Esophagus (tissue), 2 donors: ENCODE measurements at regions not wholly inside any gene's neighbourhood (a gene's known extent, or its start where the extent isn't known, plus 50 kb on each side); places are given as distances from the start of the nearest gene placed in this dataset.

Experiments used
- H3K27ac ChIP-seq, 2 donors: one replicate each; pipeline ENCODE4 v1.5.1; 2013; ENCODE audit warnings: low read depth in 2 of 2, mild to moderate bottlenecking in 2 of 2, inconsistent platforms in 1 of 2, low read length in 1 of 2, moderate library complexity in 1 of 2
- H3K27me3 ChIP-seq, 2 donors: one replicate each; pipeline ENCODE4 v1.6.1; 2013; ENCODE audit warnings: low read length in 2 of 2, control low read depth in 1 of 2, mild to moderate bottlenecking in 1 of 2; ENCODE audit not compliant: insufficient read depth in 2 of 2, control insufficient read depth in 1 of 2
- H3K36me3 ChIP-seq, 2 donors: one replicate each; pipeline ENCODE4 v1.6.1; 2013; ENCODE audit warnings: low read length in 1 of 2; ENCODE audit not compliant: control insufficient read depth in 2 of 2, insufficient read depth in 2 of 2
- H3K4me1 ChIP-seq, 2 donors: one replicate each; pipeline ENCODE4 v1.6.1; 2013; ENCODE audit warnings: low read length in 1 of 2; ENCODE audit not compliant: control insufficient read depth in 2 of 2, insufficient read depth in 2 of 2
- H3K4me3 ChIP-seq, 2 donors: one replicate each; pipeline ENCODE4 v1.5.1; 2013; ENCODE audit warnings: low read length in 2 of 2, mild to moderate bottlenecking in 2 of 2, low read depth in 1 of 2, moderate library complexity in 1 of 2
- H3K9me3 ChIP-seq, 2 donors: one replicate each; pipeline ENCODE4 v1.6.1; 2013; ENCODE audit warnings: mild to moderate bottlenecking in 2 of 2, low read depth in 1 of 2, low read length in 1 of 2, moderate library complexity in 1 of 2; ENCODE audit not compliant: control insufficient read depth in 2 of 2, insufficient read depth in 1 of 2
- WGBS, 2 donors: extraction: QIAGEN DNeasy Blood & Tissue Kit; methylation state at CpG; one replicate each; pipeline ENCODE4 v1.1.7; 2013; 5-methylcytosine and 5-hydroxymethylcytosine counted together
- donor health status: healthy with polysubstance abuse.
- donor health status: Bipolar disorder and iron deficiency.

- Histone ChIP-seq H3K27ac (no peak overlapping the region), H3K36me3 (no peaks in the 10 kb centered on the region), H3K4me1 (no peaks in the 10 kb centered on the region), H3K27me3 (no peaks in the 10 kb centered on the region), H3K4me3 (no peak overlapping the region), H3K9me3 (no peaks in the 10 kb centered on the region)
- 97 to 99% methylated on average over 2 of the region's 2 CpGs for WGBS, 2 donors
These were observed 92.1 kb upstream of the SOD3 start for GRCh38 chr4:24703298-24703697.

- WGBS, 2 donors: 68 to 82% methylated on average over 6 of the region's 6 CpGs
- no peak overlapping the region for H3K4me3 ChIP-seq
These were observed 91.2 kb upstream of the SOD3 start for GRCh38 chr4:24704149-24704548.

GRCh38 chr4:24705016-24705753 is 90.2 kb upstream of the SOD3 start:
- Histone ChIP-seq H3K36me3 (no peaks in the 10 kb centered on the region), H3K27ac (no peak overlapping the region), H3K4me1 (no peaks in the 10 kb centered on the region), H3K27me3 (no peaks in the 10 kb centered on the region), H3K4me3 (no peak overlapping the region), H3K9me3 (no peaks in the 10 kb centered on the region)
- WGBS, 2 donors: 83 to 84% methylated on average over 10 of the region's 10 CpGs

More at GRCh38 chr4:24704149-24704548, 91.2 kb upstream of the SOD3 start:
- H3K4me1 ChIP-seq: no peaks in the 10 kb centered on the region
- no peak overlapping the region for H3K27ac ChIP-seq
- no peaks in the 10 kb centered on the region for H3K36me3 ChIP-seq
- no peaks in the 10 kb centered on the region for H3K9me3 ChIP-seq
- no peaks in the 10 kb centered on the region for H3K27me3 ChIP-seq

GRCh38 chr4:24713604-24714003 is 81.8 kb upstream of the SOD3 start:
- WGBS, 2 donors: 51 to 98% methylated on average over 2 of the region's 2 CpGs
- H3K27ac ChIP-seq: no peak overlapping the region

GRCh38 chr4:24719615-24720014 is 75.8 kb upstream of the SOD3 start:
- Histone ChIP-seq H3K27ac (no peak overlapping the region), H3K4me1 (no peaks in the 10 kb centered on the region), H3K9me3 (peaks cover 0 to 3% of the 10 kb centered on the region in 2 donors), H3K36me3 (no peaks in the 10 kb centered on the region), H3K4me3 (no peak overlapping the region), H3K27me3 (no peaks in the 10 kb centered on the region)
- WGBS, 2 donors: 45 to 50% methylated on average over 5 of the region's 5 CpGs

More at GRCh38 chr4:24713604-24714003, 81.8 kb upstream of the SOD3 start:
- no peak overlapping the region for H3K4me3 ChIP-seq
- H3K27me3 ChIP-seq: no peaks in the 10 kb centered on the region
- no peaks in the 10 kb centered on the region for H3K36me3 ChIP-seq
- no peaks in the 10 kb centered on the region for H3K4me1 ChIP-seq
- peaks cover 0 to 3% of the 10 kb centered on the region in 2 donors for H3K9me3 ChIP-seq

GRCh38 chr4:24720436-24720835 is 74.9 kb upstream of the SOD3 start:
- Histone ChIP-seq H3K27ac (no peak overlapping the region), H3K36me3 (no peaks in the 10 kb centered on the region), H3K9me3 (peaks cover 0 to 3% of the 10 kb centered on the region in 2 donors), H3K4me1 (no peaks in the 10 kb centered on the region), H3K4me3 (no peak overlapping the region), H3K27me3 (no peaks in the 10 kb centered on the region)
- 74% methylated on average over 1 of the region's 1 CpG for WGBS, 2 donors

GRCh38 chr4:24720979-24721378 is 74.4 kb upstream of the SOD3 start:
- no peak overlapping the region for H3K27ac ChIP-seq
- no peak overlapping the region for H3K4me3 ChIP-seq
- no peaks in the 10 kb centered on the region for H3K36me3 ChIP-seq
- no peaks in the 10 kb centered on the region for H3K27me3 ChIP-seq
- 83 to 86% methylated on average over 2 of the region's 2 CpGs for WGBS, 2 donors
- H3K9me3 ChIP-seq: peaks cover 0 to 3% of the 10 kb centered on the region in 2 donors
- no peaks in the 10 kb centered on the region for H3K4me1 ChIP-seq

- no peak overlapping the region for H3K27ac ChIP-seq
- H3K9me3 ChIP-seq: no peaks in the 10 kb centered on the region
- no peaks in the 10 kb centered on the region for H3K27me3 ChIP-seq
- 88 to 93% methylated on average over 4 of the region's 4 CpGs for WGBS, 2 donors
- H3K36me3 ChIP-seq: no peaks in the 10 kb centered on the region
- no peak overlapping the region for H3K4me3 ChIP-seq
- no peaks in the 10 kb centered on the region for H3K4me1 ChIP-seq
These were observed 73.3 kb upstream of the SOD3 start for GRCh38 chr4:24722026-24722568.

GRCh38 chr4:24727390-24728224 is 67.8 kb upstream of the SOD3 start:
- no peak overlapping the region for H3K4me3 ChIP-seq
- WGBS, 2 donors: 56 to 64% methylated on average over 13 of the region's 13 CpGs
- no peak overlapping the region for H3K27ac ChIP-seq
- no peaks in the 10 kb centered on the region for H3K27me3 ChIP-seq
- no peaks in the 10 kb centered on the region for H3K9me3 ChIP-seq
- H3K36me3 ChIP-seq: no peaks in the 10 kb centered on the region
- H3K4me1 ChIP-seq: no peaks in the 10 kb centered on the region
